Endothelial cell of umbilical vein (primary cell): ENCODE measurements at regions not wholly inside any gene's neighbourhood (a gene's known extent, or its start where the extent isn't known, plus 50 kb on each side); places are given as distances from the start of the nearest gene placed in this dataset.

Source experiments
- BruUV-seq: library from RNA; stranded (reverse); fragments of 400-500 nt; replicated peaks from 2 replicates; lab custom pipeline; 2021; lab: Mats Ljungman, UMichigan
- CTCF ChIA-PET: fragments of 300-600, 350-600 bp; sonication (Branson Sonifier 250); formaldehyde crosslinking; loops from one replicate; lab custom pipeline; 2021; ENCODE audit warnings: antibody characterized with exemption, inconsistent platforms; lab: Charles Lee
- POLR2A ChIA-PET: fragments of 300-600, 350-600 bp; sonication (Branson Sonifier 250); formaldehyde crosslinking; loops from one replicate; lab custom pipeline; 2021; ENCODE audit warnings: antibody characterized with exemption, inconsistent platforms; lab: Charles Lee
- DNase-seq: peaks from one replicate; pipeline ENCODE4 v3.0.0-alpha.2; 2011; ENCODE audit warnings: low read depth, low spot score
- FAIRE-seq: peaks from 2 replicates; lab custom pipeline; 2011; peaks lifted over from hg19 to GRCh38; lab: Jason Lieb, UNC
- H2AFZ ChIP-seq: 2 replicates; pipeline ENCODE4 v1.6.0; 2012; ENCODE audit warnings: low read depth, low read length, control low read depth, inconsistent platforms
- H3K27ac ChIP-seq: 2 replicates; pipeline ENCODE4 v1.5.1; 2011; ENCODE audit warnings: low read depth, mild to moderate bottlenecking, control low read depth, low read length, moderate library complexity; ENCODE audit not compliant: insufficient read depth
- H3K27me3 ChIP-seq, 2 experiments: 2 replicates each; pipeline versions ENCODE4 v1.6.0 to v1.6.1; 2011; ENCODE audit warnings: low read length in 2 of 2, mixed read lengths in 1 of 2; ENCODE audit not compliant: control insufficient read depth in 2 of 2, insufficient read depth in 2 of 2
- H3K36me3 ChIP-seq, 2 experiments: 2 replicates in 1 of 2; 3 replicates in 1 of 2; pipeline ENCODE4 v1.5.1; 2011; ENCODE audit warnings: low read length in 2 of 2, mild to moderate bottlenecking in 1 of 2, moderate library complexity in 1 of 2; ENCODE audit not compliant: control insufficient read depth in 2 of 2, insufficient read depth in 2 of 2; ENCODE audit errors: extremely low read depth in 1 of 2
- H3K4me1 ChIP-seq: 3 replicates; pipeline ENCODE4 v1.5.1; 2011; ENCODE audit warnings: mild to moderate bottlenecking, low read length; ENCODE audit not compliant: control insufficient read depth, insufficient read depth; ENCODE audit errors: extremely low read depth
- H3K4me2 ChIP-seq: 2 replicates; pipeline ENCODE4 v1.6.1; 2011; ENCODE audit warnings: low read length, control low read depth, mixed read lengths; ENCODE audit not compliant: insufficient read depth
- H3K4me3 ChIP-seq, 3 experiments: fragments of 200-600 bp in 1 of 3; sonication (generic), shearing (Covaris generic) in 1 of 3; replicated peaks in 1 of 3; 2 replicates each; pipeline ENCODE4 v1.5.1; 2011 to 2016; ENCODE audit warnings: control low read depth in 3 of 3, low read length in 3 of 3, mild to moderate bottlenecking in 2 of 3, inconsistent platforms in 1 of 3, low read depth in 1 of 3, moderate library complexity in 1 of 3; ENCODE audit not compliant: insufficient read depth in 1 of 3
- H3K79me2 ChIP-seq: 2 replicates; pipeline ENCODE4 v1.6.0; 2012; ENCODE audit warnings: low read length, inconsistent platforms; ENCODE audit not compliant: control insufficient read depth, insufficient read depth
- H3K9ac ChIP-seq: replicated peaks from 2 replicates; pipeline ENCODE3; 2011; ENCODE audit warnings: low read length, control low read depth; ENCODE audit not compliant: insufficient read depth; ENCODE audit errors: extremely low read depth
- H3K9me1 ChIP-seq: replicated peaks from 3 replicates; pipeline ENCODE4 v1.6.0; 2011; ENCODE audit warnings: mild to moderate bottlenecking, low read length; ENCODE audit not compliant: control insufficient read depth, insufficient read depth; ENCODE audit errors: extremely low read depth
- H3K9me3 ChIP-seq: replicated peaks from 2 replicates; pipeline ENCODE4 v1.5.1; 2012; ENCODE audit warnings: low read length, inconsistent platforms; ENCODE audit not compliant: control insufficient read depth, insufficient read depth
- H4K20me1 ChIP-seq: replicated peaks from 2 replicates; pipeline ENCODE3; 2011; ENCODE audit warnings: mild to moderate bottlenecking, low read length; ENCODE audit not compliant: control insufficient read depth, insufficient read depth; ENCODE audit errors: extremely low read depth
- CTCF ChIP-seq, 2 donors: IDR thresholded peaks; 1 replicate in 1 of 2; 2 replicates in 1 of 2; pipeline ENCODE4 v1.5.1; 2011; ENCODE audit warnings: low read length in 2 of 2, mild to moderate bottlenecking in 2 of 2, moderate library complexity in 2 of 2, control low read depth in 1 of 2, inconsistent platforms in 1 of 2, low read depth in 1 of 2; ENCODE audit not compliant: insufficient read depth in 1 of 2; ENCODE audit errors: extremely low read depth in 1 of 2
- EZH2 ChIP-seq: IDR thresholded peaks from 2 replicates; pipeline ENCODE4 v1.6.1; 2012; ENCODE audit warnings: borderline replicate concordance, low read depth, mild to moderate bottlenecking, moderate library complexity, low read length, inconsistent platforms; ENCODE audit not compliant: severe bottlenecking
- FOS ChIP-seq: IDR thresholded peaks from 2 replicates; pipeline ENCODE4 v1.6.1; 2011; ENCODE audit warnings: mild to moderate bottlenecking, low read length, moderate library complexity, borderline replicate concordance; ENCODE audit not compliant: insufficient read depth
- JUN ChIP-seq: IDR thresholded peaks from 2 replicates; pipeline ENCODE4 v1.6.1; 2011; ENCODE audit warnings: borderline replicate concordance, low read depth; ENCODE audit not compliant: insufficient read length, insufficient read depth
- MAX ChIP-seq: IDR thresholded peaks from 2 replicates; pipeline ENCODE4 v1.6.1; 2011; ENCODE audit not compliant: insufficient read depth, insufficient read length
- MYC ChIP-seq: IDR thresholded peaks from one replicate; pipeline ENCODE4 v1.6.1; 2011; ENCODE audit warnings: mild to moderate bottlenecking, low read depth, low read length
- dilution Hi-C: fragments of 300-500 bp; cut with MboI; formaldehyde crosslinking; loops from one replicate; pipeline ENCODE4 v1.15.0; 2019; ENCODE audit warnings: low sequenced_read_pairs; ENCODE audit not compliant: extremely low pct_ligation_motif_present
- intact Hi-C: fragments of 100-400 bp; cut with micrococcal nuclease; formaldehyde crosslinking; loops from one replicate; pipeline ENCODE4 v1.10.0; 2022

- Histone ChIP-seq H3K79me2 (no peaks in the 10 kb centered on the region), H3K4me1 (no peaks in the 10 kb centered on the region), H3K9me3 (no peaks in the 10 kb centered on the region), H2AFZ (no peak overlapping the region), H3K27me3 (no peaks in the 10 kb centered on the region), H3K27ac (no peak overlapping the region), H3K4me2 (no peak overlapping the region), H3K36me3 (no peaks in the 10 kb centered on the region), H3K4me3 (no peak overlapping the region), H3K9me1 (no peaks in the 10 kb centered on the region), H4K20me1 (no peaks in the 10 kb centered on the region), H3K9ac (no peak overlapping the region)
- no peak for FAIRE-seq
- ChIA-PET CTCF (no interaction called here), POLR2A (no interaction called here)
- BruUV-seq: no TSS peak
- no peak for DNase-seq
- dilution Hi-C loops: no loop called here
- intact Hi-C loops: no loop called here
- TF ChIP-seq MAX (no peak), FOS (no peak)
Observed at GRCh38 chr1:91152331-91152730, 130.5 kb upstream of the ZNF644 start.

- dilution Hi-C loops (no loop called here), intact Hi-C loops (no loop called here)
- no peaks in the 10 kb centered on the region for H3K9me1 ChIP-seq
- CTCF ChIA-PET: interaction anchor here (1.0 kb wide), 1 partner anchor 15 kb away, joined by 3 read pairs; no protein-coding TSS in a partner anchor
- no peak overlapping the region for H3K9ac ChIP-seq
- BruUV-seq: no TSS peak
- FAIRE-seq (no peak), DNase-seq (no peak)
- H3K27me3 ChIP-seq: no peaks in the 10 kb centered on the region
- TF ChIP-seq JUN (no peak), FOS (no peak), EZH2 (no peak), MYC (no peak), CTCF (IDR thresholded peaks at IDR 0.05; ENCODE audit: extremely low read depth in 1 of 2, insufficient read depth in 1 of 2, low read depth in 1 of 2, low read length in 2 of 2) (no peak)
- H3K27ac ChIP-seq: no peak overlapping the region
- no peaks in the 10 kb centered on the region for H4K20me1 ChIP-seq
- H3K4me3 ChIP-seq: no peak overlapping the region
- no peak overlapping the region for H2AFZ ChIP-seq
- no peak overlapping the region for H3K4me2 ChIP-seq
- no peaks in the 10 kb centered on the region for H3K36me3 ChIP-seq
- POLR2A ChIA-PET: no interaction called here
- H3K79me2 ChIP-seq: no peaks in the 10 kb centered on the region
- H3K9me3 ChIP-seq: no peaks in the 10 kb centered on the region
- H3K4me1 ChIP-seq: no peaks in the 10 kb centered on the region
Observed at GRCh38 chr1:91151702-91152101, 129.9 kb upstream of the ZNF644 start.
